ENCODE measurements at regions not wholly inside any gene's neighbourhood (a gene's known extent, or its start where the extent isn't known, plus 50 kb on each side); places are given as distances from the start of the nearest gene placed in this dataset.

DNA sequence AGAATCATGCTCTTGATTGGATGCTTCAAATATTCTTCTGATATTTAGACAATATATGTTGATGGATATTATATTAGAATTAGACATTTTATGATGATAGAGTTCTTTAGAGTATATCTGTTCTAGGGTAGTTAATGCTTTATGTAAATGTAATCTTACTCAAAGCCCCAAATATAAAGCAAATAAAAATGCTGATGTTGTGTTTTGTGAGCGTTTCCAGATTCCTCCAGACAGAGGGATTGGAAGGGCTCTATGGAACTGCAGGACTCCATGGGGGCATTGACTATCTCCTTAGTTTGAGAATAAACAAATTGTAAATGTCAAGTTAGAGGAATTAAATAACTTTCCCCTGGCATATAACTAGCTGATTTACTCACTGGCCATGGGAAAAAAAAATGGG lies 184.5 kb downstream of the MRPS30 start:
- TF ChIP-seq, protein P1, sequence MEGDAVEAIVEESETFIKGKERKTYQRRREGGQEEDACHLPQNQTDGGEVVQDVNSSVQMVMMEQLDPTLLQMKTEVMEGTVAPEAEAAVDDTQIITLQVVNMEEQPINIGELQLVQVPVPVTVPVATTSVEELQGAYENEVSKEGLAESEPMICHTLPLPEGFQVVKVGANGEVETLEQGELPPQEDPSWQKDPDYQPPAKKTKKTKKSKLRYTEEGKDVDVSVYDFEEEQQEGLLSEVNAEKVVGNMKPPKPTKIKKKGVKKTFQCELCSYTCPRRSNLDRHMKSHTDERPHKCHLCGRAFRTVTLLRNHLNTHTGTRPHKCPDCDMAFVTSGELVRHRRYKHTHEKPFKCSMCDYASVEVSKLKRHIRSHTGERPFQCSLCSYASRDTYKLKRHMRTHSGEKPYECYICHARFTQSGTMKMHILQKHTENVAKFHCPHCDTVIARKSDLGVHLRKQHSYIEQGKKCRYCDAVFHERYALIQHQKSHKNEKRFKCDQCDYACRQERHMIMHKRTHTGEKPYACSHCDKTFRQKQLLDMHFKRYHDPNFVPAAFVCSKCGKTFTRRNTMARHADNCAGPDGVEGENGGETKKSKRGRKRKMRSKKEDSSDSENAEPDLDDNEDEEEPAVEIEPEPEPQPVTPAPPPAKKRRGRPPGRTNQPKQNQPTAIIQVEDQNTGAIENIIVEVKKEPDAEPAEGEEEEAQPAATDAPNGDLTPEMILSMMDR (IDR thresholded peaks at IDR 0.05; ENCODE audit: low read depth, low read length, poor library complexity, severe bottlenecking), result no peak
- TF ChIP-seq EZH2phosphoT487 (IDR thresholded peaks at IDR 0.05; ENCODE audit: borderline replicate concordance, low read length), result no peak
